Spleen (tissue), 7 donors: ENCODE measurements at regions not wholly inside any gene's neighbourhood (a gene's known extent, or its start where the extent isn't known, plus 50 kb on each side); places are given as distances from the start of the nearest gene placed in this dataset.

Experiments used
- CTCF ChIP-seq, 11 experiments: fragments of 200-600 bp in 7 of 11; fragments of 450-650 bp in 4 of 11; sonication (generic) in 4 of 11; IDR thresholded peaks in 8 of 11; conservative IDR thresholded peaks in 3 of 11; 1 replicate in 7 of 11; 2 replicates in 4 of 11; pipeline versions ENCODE4 v1.4.0 to v1.8.0; 2016 to 2021; ENCODE audit warnings: antibody characterized with exemption in 11 of 11, inconsistent platforms in 4 of 11, mild to moderate bottlenecking in 1 of 11
- POLR2A ChIP-seq, 3 donors: fragments of 450-650 bp; IDR thresholded peaks; one replicate each; pipeline ENCODE4 v1.5.1; 2017; ENCODE audit warnings: antibody characterized with exemption in 3 of 3, mild to moderate bottlenecking in 1 of 3
- POLR2AphosphoS5 ChIP-seq, 3 donors: sonication (generic); formaldehyde crosslinking; IDR thresholded peaks; one replicate each; pipeline ENCODE4 v1.5.1; 2017; ENCODE audit warnings: antibody characterized with exemption in 3 of 3
- donor health status: DM: no; HTN: no; CAD: no; lungs with moderate emphysema.
- donor health status: DM: no; HTN: no; CAD: no.
- donor health status: DM: no; HTN: no; CAD: no.

GRCh38 chr16:63187638-63188037, 1151.4 kb upstream of the CDH8 start:
- no peak for TF ChIP-seq POLR2A (IDR thresholded peaks at IDR 0.05)
- no peak for TF ChIP-seq CTCF (IDR thresholded peaks at IDR 0.05 in 8 of 11, conservative IDR thresholded peaks at IDR 0.05 in 3 of 11)
- TF ChIP-seq POLR2AphosphoS5 (IDR thresholded peaks at IDR 0.05): no peak
